ENCODE measurements at regions not wholly inside any gene's neighbourhood (a gene's known extent, or its start where the extent isn't known, plus 50 kb on each side); places are given as distances from the start of the nearest gene placed in this dataset.

- Histone ChIP-seq H3K79me2 (ENCODE audit: insufficient read depth, low read length) (no peaks in the 10 kb centered on the region), H3F3A (ENCODE audit: low read depth) (no peaks in the 10 kb centered on the region), H4K20me1 (ENCODE audit: insufficient read depth, low read length, poor library complexity, severe bottlenecking) (no peaks in the 10 kb centered on the region), H3K4me3 (ENCODE audit: low read length, poor library complexity, severe bottlenecking) (no peak overlapping the region), H3K4me2 (ENCODE audit: low read depth, low read length, poor library complexity, severe bottlenecking) (no peak overlapping the region), H3K27me3 (ENCODE audit: insufficient read depth, low read length, poor library complexity, severe bottlenecking) (no peaks in the 10 kb centered on the region), H3K9ac (ENCODE audit: low read depth, low read length, poor library complexity, severe bottlenecking) (no peak overlapping the region), H3K4me1 (ENCODE audit: insufficient read depth, low read length, poor library complexity, severe bottlenecking) (no peaks in the 10 kb centered on the region), H2AFZ (ENCODE audit: low read length) (no peak overlapping the region), H3K36me3 (ENCODE audit: insufficient read depth, low read length) (no peaks in the 10 kb centered on the region), H3K9me2 (replicated peaks; ENCODE audit: low read depth, low read length) (no peaks in the 10 kb centered on the region), H3K9me3 (ENCODE audit: insufficient read depth, low read depth, low read length) (no peaks in the 10 kb centered on the region)
- no peak for TF ChIP-seq EZH2phosphoT487 (IDR thresholded peaks at IDR 0.05; ENCODE audit: borderline replicate concordance)
- TF ChIP-seq, protein P1, sequence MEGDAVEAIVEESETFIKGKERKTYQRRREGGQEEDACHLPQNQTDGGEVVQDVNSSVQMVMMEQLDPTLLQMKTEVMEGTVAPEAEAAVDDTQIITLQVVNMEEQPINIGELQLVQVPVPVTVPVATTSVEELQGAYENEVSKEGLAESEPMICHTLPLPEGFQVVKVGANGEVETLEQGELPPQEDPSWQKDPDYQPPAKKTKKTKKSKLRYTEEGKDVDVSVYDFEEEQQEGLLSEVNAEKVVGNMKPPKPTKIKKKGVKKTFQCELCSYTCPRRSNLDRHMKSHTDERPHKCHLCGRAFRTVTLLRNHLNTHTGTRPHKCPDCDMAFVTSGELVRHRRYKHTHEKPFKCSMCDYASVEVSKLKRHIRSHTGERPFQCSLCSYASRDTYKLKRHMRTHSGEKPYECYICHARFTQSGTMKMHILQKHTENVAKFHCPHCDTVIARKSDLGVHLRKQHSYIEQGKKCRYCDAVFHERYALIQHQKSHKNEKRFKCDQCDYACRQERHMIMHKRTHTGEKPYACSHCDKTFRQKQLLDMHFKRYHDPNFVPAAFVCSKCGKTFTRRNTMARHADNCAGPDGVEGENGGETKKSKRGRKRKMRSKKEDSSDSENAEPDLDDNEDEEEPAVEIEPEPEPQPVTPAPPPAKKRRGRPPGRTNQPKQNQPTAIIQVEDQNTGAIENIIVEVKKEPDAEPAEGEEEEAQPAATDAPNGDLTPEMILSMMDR (conservative IDR thresholded peaks at IDR 0.05; ENCODE audit: low read length) = no peak
Measured at GRCh38 chr5:39665328-39665727, 240.5 kb upstream of the DAB2 start.

- no peak overlapping the region for H3K9ac ChIP-seq (ENCODE audit: low read depth, low read length, poor library complexity, severe bottlenecking)
- H3K4me3 ChIP-seq (ENCODE audit: low read length, poor library complexity, severe bottlenecking) = no peak overlapping the region
- H3K4me2 ChIP-seq (ENCODE audit: low read depth, low read length, poor library complexity, severe bottlenecking) = no peak overlapping the region
- TF ChIP-seq, protein P1 (conservative IDR thresholded peaks at IDR 0.05; ENCODE audit: low read length) = no peak
- no peak for TF ChIP-seq EZH2phosphoT487 (IDR thresholded peaks at IDR 0.05; ENCODE audit: borderline replicate concordance)
- H2AFZ ChIP-seq (ENCODE audit: low read length) = no peak overlapping the region
- H4K20me1 ChIP-seq (ENCODE audit: insufficient read depth, low read length, poor library complexity, severe bottlenecking) = no peaks in the 10 kb centered on the region
- no peaks in the 10 kb centered on the region for H3K79me2 ChIP-seq (ENCODE audit: insufficient read depth, low read length)
- no peaks in the 10 kb centered on the region for H3K9me2 ChIP-seq (replicated peaks; ENCODE audit: low read depth, low read length)
- no peaks in the 10 kb centered on the region for H3K27me3 ChIP-seq (ENCODE audit: insufficient read depth, low read length, poor library complexity, severe bottlenecking)
- H3K4me1 ChIP-seq (ENCODE audit: insufficient read depth, low read length, poor library complexity, severe bottlenecking) = no peaks in the 10 kb centered on the region
- H3F3A ChIP-seq (ENCODE audit: low read depth) = no peaks in the 10 kb centered on the region
- H3K36me3 ChIP-seq (ENCODE audit: insufficient read depth, low read length) = no peaks in the 10 kb centered on the region
- H3K9me3 ChIP-seq (ENCODE audit: insufficient read depth, low read depth, low read length) = no peaks in the 10 kb centered on the region
Measured at GRCh38 chr5:39662945-39663344, 238.2 kb upstream of the DAB2 start.

- TF ChIP-seq EZH2phosphoT487 (IDR thresholded peaks at IDR 0.05; ENCODE audit: borderline replicate concordance) = no peak
- TF ChIP-seq, protein P1 (conservative IDR thresholded peaks at IDR 0.05; ENCODE audit: low read length) = no peak
- Histone ChIP-seq H3K79me2 (ENCODE audit: insufficient read depth, low read length) (no peaks in the 10 kb centered on the region), H3K27me3 (ENCODE audit: insufficient read depth, low read length, poor library complexity, severe bottlenecking) (no peaks in the 10 kb centered on the region), H4K20me1 (ENCODE audit: insufficient read depth, low read length, poor library complexity, severe bottlenecking) (no peaks in the 10 kb centered on the region), H3K4me3 (ENCODE audit: low read length, poor library complexity, severe bottlenecking) (no peak overlapping the region), H3K36me3 (ENCODE audit: insufficient read depth, low read length) (no peaks in the 10 kb centered on the region), H3K4me1 (ENCODE audit: insufficient read depth, low read length, poor library complexity, severe bottlenecking) (no peaks in the 10 kb centered on the region), H2AFZ (ENCODE audit: low read length) (no peak overlapping the region), H3F3A (ENCODE audit: low read depth) (no peaks in the 10 kb centered on the region), H3K9ac (ENCODE audit: low read depth, low read length, poor library complexity, severe bottlenecking) (no peak overlapping the region), H3K9me3 (ENCODE audit: insufficient read depth, low read depth, low read length) (no peaks in the 10 kb centered on the region), H3K4me2 (ENCODE audit: low read depth, low read length, poor library complexity, severe bottlenecking) (peak overlapping the region; percentile 14), H3K9me2 (replicated peaks; ENCODE audit: low read depth, low read length) (no peaks in the 10 kb centered on the region)
Measured at GRCh38 chr5:39661026-39661779, 236.4 kb upstream of the DAB2 start.

All from Loucy (cell line).